SKM-1 (cell line): ENCODE measurements at regions not wholly inside any gene's neighbourhood (a gene's known extent, or its start where the extent isn't known, plus 50 kb on each side); places are given as distances from the start of the nearest gene placed in this dataset.

Source experiments
- DNase-seq: peaks from one replicate; lab custom pipeline; 2025; ENCODE audit not compliant: unreplicated experiment; lab: John Stamatoyannopoulos, UW

DNA sequence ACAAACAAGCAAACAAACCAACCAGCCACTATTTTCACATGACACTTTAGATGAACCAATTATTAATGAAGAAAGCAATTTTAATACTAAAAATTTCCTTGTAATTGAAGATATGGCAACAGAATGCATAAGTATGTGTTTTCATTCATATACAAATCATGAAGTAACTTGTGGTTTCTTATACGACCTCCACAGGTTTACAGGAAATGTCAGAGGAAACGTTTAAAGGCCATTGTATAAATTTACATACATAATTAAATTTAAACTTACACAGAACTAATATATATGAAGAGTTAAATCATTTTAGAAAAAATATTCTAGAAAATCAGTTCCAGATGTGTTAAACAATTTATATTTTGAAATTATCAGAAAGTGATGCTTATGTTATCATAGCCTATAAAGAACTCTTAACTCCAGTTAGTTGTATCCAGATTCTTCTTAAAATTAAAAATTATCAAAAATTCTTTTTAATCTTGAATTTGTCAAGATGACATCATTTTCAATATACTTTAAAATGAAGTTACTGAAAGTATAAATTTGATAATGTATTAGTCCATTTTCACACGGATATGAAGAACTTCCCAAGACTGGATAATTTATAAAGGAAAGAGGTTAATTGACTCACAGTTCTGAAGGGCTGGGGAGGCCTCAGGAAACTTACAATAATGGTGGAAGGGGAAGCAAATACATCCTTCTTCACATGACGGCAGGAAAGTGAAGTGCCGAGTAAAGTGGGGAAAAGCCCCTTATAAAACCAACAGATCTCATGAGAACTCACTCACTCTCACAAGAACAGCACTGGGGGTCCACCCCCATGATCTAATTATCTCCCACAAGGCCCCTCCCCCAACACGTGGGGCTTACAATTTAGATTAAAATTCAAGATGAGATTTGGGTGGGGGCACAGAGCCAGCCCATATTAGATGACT, 192.0 kb downstream of the PIK3R1 start:
- DNase-seq = no peak

- no peak for DNase-seq
These were observed 192.9 kb downstream of the PIK3R1 start for GRCh38 chr5:68408345-68408871.

DNA sequence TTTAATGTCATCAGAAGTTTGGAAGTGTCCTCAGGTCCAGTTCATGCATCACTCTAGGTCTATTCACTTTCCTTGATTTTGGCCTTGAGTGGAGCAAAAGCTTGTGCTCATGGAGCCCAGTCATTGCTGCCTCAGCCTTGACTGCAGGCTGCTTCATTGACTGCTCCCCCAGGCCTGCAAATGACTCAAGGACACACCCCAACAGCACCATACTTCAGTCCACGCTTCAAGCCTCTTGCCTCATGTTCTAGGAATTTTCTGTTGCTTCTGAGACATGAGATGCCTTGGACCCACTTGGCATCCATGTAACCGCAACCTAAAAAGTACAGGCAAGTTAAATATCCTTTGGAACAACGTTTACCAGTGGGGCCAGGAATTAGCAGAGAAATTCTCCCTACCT, 193.7 kb downstream of the PIK3R1 start:
- no peak for DNase-seq

- no peak for DNase-seq
These were observed 195.6 kb downstream of the PIK3R1 start for GRCh38 chr5:68411161-68411560.

- peak; percentile 13 for DNase-seq
These were observed 199.9 kb downstream of the PIK3R1 start for GRCh38 chr5:68415177-68416085.

DNA sequence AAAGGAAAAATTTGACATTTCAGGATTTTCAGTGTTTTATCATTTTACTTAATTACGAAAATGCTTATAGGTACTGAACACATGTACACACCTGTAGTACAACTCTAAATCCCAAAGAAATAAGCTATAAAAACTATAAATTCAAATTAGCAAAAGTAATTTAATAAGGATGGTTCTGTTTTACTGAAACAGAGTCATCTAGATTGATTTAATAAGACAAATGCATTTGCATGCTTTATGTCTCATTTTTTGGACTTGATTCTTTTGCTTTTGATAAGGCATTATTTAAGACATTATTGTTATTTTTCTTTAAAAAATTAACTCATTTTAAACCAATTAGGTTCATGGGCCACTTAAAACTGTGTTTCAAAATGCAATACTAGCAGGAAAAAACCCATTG, 201.2 kb downstream of the PIK3R1 start:
- no peak for DNase-seq

- no peak for DNase-seq
These were observed 202.6 kb downstream of the PIK3R1 start for GRCh38 chr5:68418201-68418600.

GRCh38 chr5:68418680-68419079, 203.1 kb downstream of the PIK3R1 start:
- no peak for DNase-seq

- no peak for DNase-seq
These were observed 203.6 kb downstream of the PIK3R1 start for GRCh38 chr5:68419081-68419636.

DNA sequence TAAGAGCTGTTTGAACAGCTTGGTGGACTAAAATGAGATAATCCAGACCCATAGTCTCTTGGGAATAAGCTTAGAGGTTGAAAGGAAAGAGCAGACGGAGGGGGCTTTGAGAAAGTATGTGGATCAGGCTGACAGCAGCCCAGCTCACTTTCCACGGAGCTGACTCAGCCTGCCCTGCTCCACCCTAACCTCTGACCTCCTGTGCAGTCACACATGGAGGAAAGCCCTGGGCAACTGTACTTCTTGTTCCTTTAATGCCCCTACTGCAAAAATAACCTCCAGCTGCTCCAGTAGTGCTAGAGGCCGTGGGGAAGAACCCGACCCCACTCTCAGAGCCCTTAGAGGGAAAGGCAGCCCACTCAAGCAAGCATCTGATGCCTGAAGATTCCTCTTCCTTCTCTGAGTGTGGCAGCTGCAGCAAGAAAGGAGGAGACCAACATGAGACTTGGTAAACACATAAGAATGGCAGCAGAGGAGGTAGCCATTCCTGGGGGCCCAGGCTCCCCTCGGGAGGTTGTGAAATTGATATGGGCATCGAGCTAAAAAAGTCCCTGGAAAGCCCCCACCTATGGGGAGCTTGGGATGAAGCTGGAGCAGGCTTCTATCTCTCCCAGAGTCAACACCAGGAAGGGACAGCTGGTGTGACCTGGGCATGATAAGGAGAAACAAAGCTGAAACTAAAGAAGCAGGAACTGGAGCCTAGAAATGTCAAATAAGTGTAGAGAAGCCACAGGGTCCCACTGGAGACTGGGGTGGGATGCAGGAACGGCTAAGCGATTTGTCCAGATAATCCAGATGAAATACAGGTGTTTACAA, 204.3 kb downstream of the PIK3R1 start:
- DNase-seq = no peak

GRCh38 chr5:68420476-68421344, 205.2 kb downstream of the PIK3R1 start:
- no peak for DNase-seq

- no peak for DNase-seq
These were observed 206.1 kb downstream of the PIK3R1 start for GRCh38 chr5:68421485-68422220.

DNA sequence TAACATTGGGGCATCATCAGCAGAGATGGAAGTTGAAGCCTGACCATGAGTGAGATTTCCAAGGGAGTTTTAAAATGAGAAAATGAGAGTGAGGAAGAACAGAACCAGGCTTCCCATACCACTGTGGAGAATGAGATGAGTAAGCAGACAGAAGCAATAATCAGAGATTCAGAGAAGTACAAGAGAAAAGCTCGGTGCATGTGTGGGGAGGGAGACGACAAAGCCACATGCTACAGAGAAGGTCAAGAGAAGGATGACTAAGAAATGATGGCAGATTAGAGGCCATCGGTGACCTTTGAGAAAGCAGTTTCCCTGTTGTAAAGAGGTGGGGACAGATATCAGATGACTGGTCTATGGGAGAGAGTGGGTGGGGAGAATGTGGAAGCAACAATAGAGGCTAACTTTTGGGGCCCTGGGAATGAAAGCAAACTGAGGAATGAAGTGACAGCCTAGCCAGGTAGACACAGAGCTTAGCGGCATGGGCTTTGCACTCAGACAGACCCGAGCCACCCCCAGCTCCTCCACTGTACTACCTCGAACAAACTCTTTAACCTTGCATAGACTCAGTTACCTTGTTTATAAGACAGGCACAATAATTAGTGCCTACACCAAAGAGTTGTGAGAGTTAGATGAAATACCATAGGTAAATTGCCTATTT, 207.7 kb downstream of the PIK3R1 start:
- DNase-seq = no peak

DNA sequence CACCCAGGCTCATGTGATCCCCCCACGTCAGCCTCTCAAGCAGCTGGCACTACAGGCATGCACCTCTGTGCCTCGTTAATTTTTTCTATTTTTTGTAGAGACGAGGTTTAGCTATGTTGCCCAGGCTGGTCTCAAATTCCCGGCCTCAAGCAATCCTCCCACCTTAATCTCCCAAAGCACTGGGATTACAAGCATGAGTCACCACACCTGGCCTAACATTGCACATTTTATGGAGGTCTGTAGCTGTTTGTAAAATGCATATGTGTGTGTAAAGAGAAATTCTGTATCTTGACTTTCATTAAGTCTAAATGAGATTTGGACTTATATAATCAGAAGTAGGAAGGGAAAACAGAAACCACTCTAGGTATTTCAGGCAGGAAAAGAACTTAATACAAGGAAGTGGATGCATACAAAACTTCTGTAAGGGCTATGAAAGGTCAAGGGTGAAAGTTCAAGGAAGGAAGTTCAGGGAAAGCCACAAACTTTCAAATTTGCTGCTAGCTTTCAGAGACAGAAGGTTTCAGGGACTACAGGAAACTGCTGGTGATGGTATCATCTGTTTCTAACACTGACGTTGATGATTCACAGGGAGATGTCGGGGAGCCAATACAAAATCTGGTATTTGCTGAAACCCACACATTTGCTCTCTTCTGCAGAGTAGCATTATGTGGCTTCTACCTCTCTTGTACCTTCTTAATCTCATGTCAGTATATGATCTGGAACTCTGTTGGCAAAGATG, 209.4 kb downstream of the PIK3R1 start:
- DNase-seq = peak; percentile 59

DNA sequence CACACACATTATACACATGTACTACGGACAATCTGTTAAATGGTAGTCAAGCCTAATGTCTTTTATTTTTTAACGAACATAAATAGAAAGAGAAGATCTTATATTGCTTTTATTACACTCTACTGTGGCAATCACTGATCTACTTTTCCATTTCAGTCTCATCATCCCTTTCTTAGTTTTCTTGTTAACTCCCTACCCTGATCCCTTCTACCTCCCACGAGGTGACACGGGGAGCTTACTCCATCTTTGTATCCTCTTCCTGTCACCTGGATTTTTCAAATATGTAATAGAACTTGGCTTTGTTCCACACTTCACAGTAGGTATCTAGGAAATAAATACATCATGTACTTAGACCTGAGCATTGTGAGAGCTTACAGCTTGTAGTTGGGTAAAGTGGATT, 211.0 kb downstream of the PIK3R1 start:
- no peak for DNase-seq

DNA sequence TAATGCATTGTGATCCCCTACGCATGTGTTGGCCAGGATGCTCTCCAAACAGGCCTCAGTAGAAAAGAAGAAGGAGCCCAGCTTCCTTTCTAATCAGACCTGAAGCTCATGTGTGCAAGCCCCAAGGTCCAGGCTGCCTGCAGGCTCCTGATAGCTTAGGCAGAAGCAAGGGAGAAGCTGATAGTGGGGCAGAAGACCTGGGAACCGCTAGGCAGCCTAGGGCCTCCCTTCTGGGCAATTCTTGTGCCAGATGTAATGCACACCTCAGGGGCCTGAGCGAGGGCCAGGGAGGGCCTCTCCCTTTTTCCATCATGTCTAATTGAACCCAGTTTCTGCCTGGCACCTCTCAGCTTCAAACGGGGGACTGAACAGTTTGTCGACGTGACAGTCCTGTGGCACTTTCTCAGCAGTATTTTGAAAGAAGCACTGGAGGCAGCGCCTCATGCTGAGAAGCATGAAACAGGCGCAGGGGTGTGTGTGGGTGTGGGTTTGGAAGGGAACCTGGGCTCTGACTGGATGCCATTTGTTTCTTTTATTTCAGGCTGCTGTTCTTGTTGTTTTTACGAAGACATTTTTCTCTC, 212.8 kb downstream of the PIK3R1 start:
- no peak for DNase-seq

DNA sequence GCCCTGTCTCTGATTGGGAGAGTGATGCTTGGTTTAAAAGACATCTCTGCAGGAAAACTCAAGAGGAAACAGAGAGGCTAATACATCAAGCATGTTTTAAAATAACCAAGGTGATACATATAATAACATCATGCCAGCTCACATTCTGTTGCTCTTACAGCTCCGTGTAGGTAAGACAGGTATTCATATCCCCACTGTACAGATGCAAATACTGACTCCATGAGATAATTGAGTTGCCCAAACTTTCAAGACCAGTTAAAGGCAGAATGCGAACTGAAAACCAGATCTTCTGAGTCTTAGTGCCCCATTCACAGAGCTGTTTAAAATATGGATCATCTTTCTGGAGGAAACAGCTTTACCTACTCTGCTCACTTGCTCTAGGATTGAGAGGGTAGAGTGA, 214.0 kb downstream of the PIK3R1 start:
- DNase-seq = no peak
